Subcutaneous abdominal adipose tissue (tissue), 5 donors: ENCODE measurements at regions not wholly inside any gene's neighbourhood (a gene's known extent, or its start where the extent isn't known, plus 50 kb on each side); places are given as distances from the start of the nearest gene placed in this dataset.

Source experiments
- H3K27ac ChIP-seq: one replicate; pipeline ENCODE4 v1.7.0; 2013; ENCODE audit warnings: low read depth, mild to moderate bottlenecking, inconsistent platforms, low read length, moderate library complexity
- H3K27me3 ChIP-seq, 5 donors: one replicate each; pipeline ENCODE4 v1.7.0; 2013; ENCODE audit warnings: low read length in 5 of 5, inconsistent platforms in 1 of 5; ENCODE audit not compliant: control insufficient read depth in 5 of 5, insufficient read depth in 4 of 5
- H3K36me3 ChIP-seq, 5 donors: one replicate each; pipeline ENCODE4 v1.7.0; 2013; ENCODE audit warnings: low read length in 5 of 5; ENCODE audit not compliant: control insufficient read depth in 5 of 5, insufficient read depth in 5 of 5
- H3K4me1 ChIP-seq, 5 donors: one replicate each; pipeline ENCODE4 v1.7.0; 2013; ENCODE audit warnings: low read length in 5 of 5, mild to moderate bottlenecking in 3 of 5, moderate library complexity in 1 of 5; ENCODE audit not compliant: control insufficient read depth in 5 of 5, insufficient read depth in 5 of 5
- H3K4me3 ChIP-seq, 5 donors: one replicate each; pipeline ENCODE4 v1.7.0; 2013; ENCODE audit warnings: low read length in 5 of 5, low read depth in 1 of 5
- H3K9ac ChIP-seq, 5 donors: one replicate each; pipeline ENCODE4 v1.7.0; 2013; ENCODE audit warnings: low read length in 5 of 5, mild to moderate bottlenecking in 4 of 5, moderate library complexity in 3 of 5
- H3K9me3 ChIP-seq, 5 donors: one replicate each; pipeline ENCODE4 v1.7.0; 2013; ENCODE audit warnings: low read length in 5 of 5; ENCODE audit not compliant: control insufficient read depth in 5 of 5
- donor health status: healthy.
- donor health status: healthy.
- donor health status: healthy.
- donor health status: healthy.
- donor health status: healthy.

GRCh38 chr2:65960953-65961352 lies 474.0 kb upstream of the MEIS1 start:
- Histone ChIP-seq H3K9me3 (peaks cover 0 to 8% (median 4%) of the 10 kb centered on the region in 5 donors), H3K9ac (no peak overlapping the region), H3K27ac (no peak overlapping the region), H3K4me1 (no peaks in the 10 kb centered on the region), H3K4me3 (no peak overlapping the region), H3K27me3 (no peaks in the 10 kb centered on the region), H3K36me3 (no peaks in the 10 kb centered on the region)

- Histone ChIP-seq H3K9ac (no peak overlapping the region), H3K4me3 (no peak overlapping the region), H3K9me3 (peaks cover 0 to 8% (median 4%) of the 10 kb centered on the region in 5 donors), H3K27ac (no peak overlapping the region), H3K36me3 (no peaks in the 10 kb centered on the region), H3K27me3 (no peaks in the 10 kb centered on the region), H3K4me1 (no peaks in the 10 kb centered on the region)
Measured at GRCh38 chr2:65957886-65958285, 477.0 kb upstream of the MEIS1 start.

DNA sequence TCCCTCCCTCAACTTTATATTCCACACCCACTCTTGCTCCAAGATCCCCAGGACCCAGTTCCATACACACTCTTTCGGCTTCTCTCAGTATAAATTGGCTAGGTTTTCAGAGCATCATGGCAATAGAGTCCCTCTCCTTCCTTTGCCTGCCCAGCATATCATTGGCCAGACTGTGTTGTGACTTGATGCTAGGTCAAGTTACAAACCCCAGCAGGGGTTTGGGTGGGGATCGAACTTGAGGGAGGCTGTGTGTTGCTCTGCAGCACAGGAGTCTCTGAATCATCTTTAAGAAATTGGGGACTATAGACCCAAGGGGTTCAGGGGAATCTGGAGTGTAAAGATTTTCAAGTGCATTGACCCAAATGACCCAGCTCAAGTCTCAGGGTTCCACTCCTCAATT lies 477.5 kb upstream of the MEIS1 start:
- Histone ChIP-seq H3K9ac (no peak overlapping the region), H3K36me3 (no peaks in the 10 kb centered on the region), H3K4me1 (no peaks in the 10 kb centered on the region), H3K9me3 (peaks cover 0 to 8% (median 4%) of the 10 kb centered on the region in 5 donors), H3K27me3 (no peaks in the 10 kb centered on the region), H3K4me3 (no peak overlapping the region), H3K27ac (no peak overlapping the region)

DNA sequence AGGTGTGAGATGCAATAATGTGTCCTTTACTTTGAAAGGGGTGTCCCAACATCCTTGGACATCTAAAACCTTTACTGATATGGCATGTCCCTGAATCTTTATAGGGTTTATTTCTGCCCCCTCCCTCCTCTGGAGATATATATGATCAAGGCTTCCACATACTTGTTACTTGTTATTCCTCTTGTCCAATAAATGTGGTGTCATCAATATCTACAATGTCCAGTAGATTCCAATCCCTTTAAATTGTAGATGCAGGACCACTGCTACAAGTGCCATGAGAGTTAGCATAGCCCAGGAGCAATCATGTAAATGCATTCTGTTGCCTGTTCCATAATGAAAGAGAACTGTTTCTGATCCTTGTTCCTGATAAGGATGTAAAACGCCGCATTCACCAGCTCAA lies 479.7 kb upstream of the MEIS1 start:
- H3K27me3 ChIP-seq: no peaks in the 10 kb centered on the region
- H3K36me3 ChIP-seq: no peaks in the 10 kb centered on the region
- no peak overlapping the region for H3K4me3 ChIP-seq
- H3K4me1 ChIP-seq: no peaks in the 10 kb centered on the region
- peaks cover 0 to 8% (median 4%) of the 10 kb centered on the region in 5 donors for H3K9me3 ChIP-seq
- no peak overlapping the region for H3K27ac ChIP-seq
- no peak overlapping the region for H3K9ac ChIP-seq

GRCh38 chr2:65952966-65953761 lies 481.8 kb upstream of the MEIS1 start:
- no peak overlapping the region for H3K9ac ChIP-seq
- H3K9me3 ChIP-seq: peaks cover 0 to 8% (median 4%) of the 10 kb centered on the region in 5 donors
- no peaks in the 10 kb centered on the region for H3K27me3 ChIP-seq
- H3K4me1 ChIP-seq: no peaks in the 10 kb centered on the region
- H3K4me3 ChIP-seq: no peak overlapping the region
- no peaks in the 10 kb centered on the region for H3K36me3 ChIP-seq
- H3K27ac ChIP-seq: no peak overlapping the region

DNA sequence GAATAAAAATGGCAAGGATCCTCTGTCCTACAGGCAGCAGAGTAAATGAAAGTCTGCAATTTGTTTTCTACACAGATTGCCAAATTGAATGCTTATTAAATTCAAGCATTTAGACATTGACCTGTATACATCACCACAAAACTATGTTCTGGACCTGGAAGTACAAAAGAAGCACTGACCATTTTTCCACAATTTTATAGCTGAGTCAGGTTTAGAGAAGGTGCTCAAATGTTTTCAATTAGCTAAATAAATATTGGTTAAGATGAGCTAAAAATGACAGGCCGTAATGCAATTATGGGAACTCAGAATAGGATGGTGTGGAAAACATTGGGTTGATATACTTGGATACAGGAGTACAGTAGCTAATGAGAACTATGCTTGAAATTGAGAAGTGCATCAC lies 490.7 kb upstream of the MEIS1 start:
- no peak overlapping the region for H3K4me3 ChIP-seq
- H3K36me3 ChIP-seq: no peaks in the 10 kb centered on the region
- no peaks in the 10 kb centered on the region for H3K4me1 ChIP-seq
- H3K9ac ChIP-seq: no peak overlapping the region
- no peak overlapping the region for H3K27ac ChIP-seq
- H3K9me3 ChIP-seq: no peaks in the 10 kb centered on the region
- no peaks in the 10 kb centered on the region for H3K27me3 ChIP-seq

GRCh38 chr2:65943099-65943786 lies 491.7 kb upstream of the MEIS1 start:
- Histone ChIP-seq H3K4me1 (no peaks in the 10 kb centered on the region), H3K36me3 (no peaks in the 10 kb centered on the region), H3K27ac (no peak overlapping the region), H3K4me3 (no peak overlapping the region), H3K9ac (no peak overlapping the region), H3K9me3 (no peaks in the 10 kb centered on the region), H3K27me3 (no peaks in the 10 kb centered on the region)

GRCh38 chr2:65940856-65941255 lies 494.1 kb upstream of the MEIS1 start:
- Histone ChIP-seq H3K27ac (no peak overlapping the region), H3K4me3 (no peak overlapping the region), H3K36me3 (no peaks in the 10 kb centered on the region), H3K27me3 (no peaks in the 10 kb centered on the region), H3K4me1 (no peaks in the 10 kb centered on the region), H3K9ac (no peak overlapping the region), H3K9me3 (no peaks in the 10 kb centered on the region)

GRCh38 chr2:65939687-65940086 lies 495.2 kb upstream of the MEIS1 start:
- H3K9me3 ChIP-seq: no peaks in the 10 kb centered on the region
- H3K9ac ChIP-seq: no peak overlapping the region
- no peak overlapping the region for H3K4me3 ChIP-seq
- no peaks in the 10 kb centered on the region for H3K4me1 ChIP-seq
- H3K27me3 ChIP-seq: no peaks in the 10 kb centered on the region
- no peaks in the 10 kb centered on the region for H3K36me3 ChIP-seq
- H3K27ac ChIP-seq: no peak overlapping the region

DNA sequence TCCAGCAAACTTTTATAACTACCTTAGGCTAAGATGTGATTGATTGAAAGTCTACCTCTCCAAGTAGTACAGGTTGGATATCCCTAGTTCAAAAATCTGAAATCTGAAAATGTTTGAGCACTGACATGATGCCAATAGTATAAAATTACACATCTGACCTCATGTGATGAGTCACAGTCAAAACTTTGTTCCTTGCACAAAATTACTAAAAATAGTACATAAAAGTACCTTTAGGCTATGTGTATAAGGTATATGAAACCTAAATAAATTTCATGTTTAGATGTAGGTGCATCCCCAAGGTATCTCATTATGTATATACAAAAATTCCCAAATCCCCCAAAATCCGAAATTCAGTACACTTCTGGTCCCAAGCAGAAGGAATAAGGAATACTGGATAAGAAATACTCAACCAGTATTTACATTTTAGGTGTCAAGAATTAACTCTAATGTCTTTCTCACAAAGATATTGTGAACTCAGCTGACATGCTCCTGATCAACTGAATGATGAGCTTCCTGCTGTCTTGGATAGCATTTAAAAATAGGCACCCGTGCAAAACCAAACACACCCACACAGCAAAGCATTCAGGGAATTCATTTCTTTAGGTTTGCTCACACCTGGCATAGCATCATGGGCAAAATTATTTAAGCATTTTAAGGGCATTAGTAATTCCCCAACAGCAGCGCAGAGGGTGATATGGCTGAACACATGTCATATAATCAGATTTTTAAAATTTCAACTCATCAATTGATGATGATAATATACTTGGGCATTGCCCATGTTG lies 497.4 kb upstream of the MEIS1 start:
- H3K27me3 ChIP-seq: no peaks in the 10 kb centered on the region
- H3K9ac ChIP-seq: no peak overlapping the region
- H3K27ac ChIP-seq: no peak overlapping the region
- H3K4me1 ChIP-seq: no peaks in the 10 kb centered on the region
- no peaks in the 10 kb centered on the region for H3K36me3 ChIP-seq
- H3K9me3 ChIP-seq: no peaks in the 10 kb centered on the region
- H3K4me3 ChIP-seq: no peak overlapping the region
